ENCODE measurements at regions not wholly inside any gene's neighbourhood (a gene's known extent, or its start where the extent isn't known, plus 50 kb on each side); places are given as distances from the start of the nearest gene placed in this dataset.

DNA sequence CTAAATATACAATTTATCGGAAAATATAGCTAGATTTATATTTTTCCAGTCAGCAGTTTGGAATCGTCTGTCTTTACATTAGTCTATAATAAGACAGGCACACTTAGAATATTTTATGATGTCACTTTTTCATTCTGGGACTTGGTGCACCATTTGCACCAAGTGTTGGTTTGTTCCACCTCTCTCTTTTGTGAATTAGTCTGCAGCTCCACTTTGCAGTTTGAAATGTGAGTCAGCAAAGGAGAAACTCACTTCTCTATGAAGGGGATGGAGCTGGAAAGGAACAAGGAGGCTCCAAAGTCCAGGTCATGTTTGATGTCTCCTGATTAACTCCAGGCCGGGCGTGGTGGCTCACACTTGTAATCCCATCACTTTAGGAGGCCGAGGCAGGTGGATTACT is 63.8 kb upstream of the RTN4 start:
- TF ChIP-seq, protein P1, sequence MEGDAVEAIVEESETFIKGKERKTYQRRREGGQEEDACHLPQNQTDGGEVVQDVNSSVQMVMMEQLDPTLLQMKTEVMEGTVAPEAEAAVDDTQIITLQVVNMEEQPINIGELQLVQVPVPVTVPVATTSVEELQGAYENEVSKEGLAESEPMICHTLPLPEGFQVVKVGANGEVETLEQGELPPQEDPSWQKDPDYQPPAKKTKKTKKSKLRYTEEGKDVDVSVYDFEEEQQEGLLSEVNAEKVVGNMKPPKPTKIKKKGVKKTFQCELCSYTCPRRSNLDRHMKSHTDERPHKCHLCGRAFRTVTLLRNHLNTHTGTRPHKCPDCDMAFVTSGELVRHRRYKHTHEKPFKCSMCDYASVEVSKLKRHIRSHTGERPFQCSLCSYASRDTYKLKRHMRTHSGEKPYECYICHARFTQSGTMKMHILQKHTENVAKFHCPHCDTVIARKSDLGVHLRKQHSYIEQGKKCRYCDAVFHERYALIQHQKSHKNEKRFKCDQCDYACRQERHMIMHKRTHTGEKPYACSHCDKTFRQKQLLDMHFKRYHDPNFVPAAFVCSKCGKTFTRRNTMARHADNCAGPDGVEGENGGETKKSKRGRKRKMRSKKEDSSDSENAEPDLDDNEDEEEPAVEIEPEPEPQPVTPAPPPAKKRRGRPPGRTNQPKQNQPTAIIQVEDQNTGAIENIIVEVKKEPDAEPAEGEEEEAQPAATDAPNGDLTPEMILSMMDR (conservative IDR thresholded peaks at IDR 0.05; ENCODE audit: low read length) = no peak
- TF ChIP-seq EZH2phosphoT487 (IDR thresholded peaks at IDR 0.05; ENCODE audit: borderline replicate concordance) = no peak
